H1 (cell line): ENCODE measurements at regions not wholly inside any gene's neighbourhood (a gene's known extent, or its start where the extent isn't known, plus 50 kb on each side); places are given as distances from the start of the nearest gene placed in this dataset.

Source experiments
- CTCF ChIA-PET: fragments of 300-600 bp; sonication (Branson Sonifier 250); formaldehyde crosslinking; loops from one replicate; lab custom pipeline; 2021; ENCODE audit not compliant: partially characterized antibody; lab: Charles Lee
- POLR2A ChIA-PET: fragments of 300-600 bp; sonication (Branson Sonifier 250); formaldehyde crosslinking; loops from one replicate; lab custom pipeline; 2021; ENCODE audit warnings: inconsistent platforms; ENCODE audit not compliant: partially characterized antibody; lab: Charles Lee
- DNase-seq, 2 experiments: peaks; one replicate each; pipeline versions ENCODE4 v3.0.0 to v3.0.0-alpha.2; 2010 to 2022; ENCODE audit warnings: low spot score in 2 of 2, low read depth in 1 of 2, mixed read lengths in 1 of 2
- FAIRE-seq: peaks from 2 replicates; lab custom pipeline; 2011; peaks lifted over from hg19 to GRCh38; lab: Jason Lieb, UNC
- H2AFZ ChIP-seq: 2 replicates; pipeline ENCODE4 v1.8.1; 2012; ENCODE audit warnings: low read length, inconsistent platforms
- H2AK5ac ChIP-seq: 2 replicates; pipeline ENCODE4 v1.6.1; 2013; ENCODE audit warnings: low read depth, low read length
- H2BK120ac ChIP-seq: replicated peaks from 2 replicates; pipeline ENCODE3; 2013; ENCODE audit warnings: low read depth, low read length, inconsistent platforms
- H2BK12ac ChIP-seq: 2 replicates; pipeline ENCODE4 v1.6.1; 2013; ENCODE audit warnings: low read depth, low read length
- H2BK15ac ChIP-seq: 2 replicates; pipeline ENCODE4 v1.6.1; 2013; ENCODE audit warnings: low read length
- H2BK20ac ChIP-seq: 2 replicates; pipeline ENCODE4 v1.6.1; 2013; ENCODE audit warnings: low read length
- H2BK5ac ChIP-seq: 2 replicates; pipeline ENCODE4 v1.6.1; 2013; ENCODE audit warnings: low read depth, low read length
- H3K14ac ChIP-seq: 2 replicates; pipeline ENCODE4 v1.6.1; 2013; ENCODE audit warnings: inconsistent platforms; ENCODE audit not compliant: insufficient read length
- H3K18ac ChIP-seq: 2 replicates; pipeline ENCODE4 v1.6.1; 2013; ENCODE audit warnings: low read length; ENCODE audit errors: extremely low read depth
- H3K23ac ChIP-seq: 2 replicates; pipeline ENCODE4 v1.6.1; 2013; ENCODE audit warnings: inconsistent platforms; ENCODE audit not compliant: insufficient read length
- H3K23me2 ChIP-seq: 2 replicates; pipeline ENCODE4 v1.6.1; 2013; ENCODE audit warnings: low read depth, low read length
- H3K27ac ChIP-seq: 2 replicates; pipeline ENCODE4 v1.6.1; 2011; ENCODE audit warnings: low read depth, low read length, inconsistent platforms
- H3K27me3 ChIP-seq, 4 experiments: replicated peaks in 1 of 4; 1 replicate in 1 of 4; 2 replicates in 3 of 4; pipeline versions ENCODE4 v1.6.1 to v1.8.1; 2011 to 2013; ENCODE audit warnings: low read length in 3 of 4, mild to moderate bottlenecking in 3 of 4, inconsistent platforms in 2 of 4, mixed read lengths in 2 of 4, moderate library complexity in 1 of 4; ENCODE audit not compliant: control insufficient read depth in 3 of 4, insufficient read depth in 3 of 4; ENCODE audit errors: extremely low read depth in 1 of 4
- H3K36me3 ChIP-seq, 4 experiments: 2 replicates each; pipeline versions ENCODE4 v1.6.1 to v1.8.1; 2011 to 2013; ENCODE audit warnings: mild to moderate bottlenecking in 4 of 4, low read length in 3 of 4, moderate library complexity in 2 of 4, control low read depth in 1 of 4, inconsistent platforms in 1 of 4; ENCODE audit not compliant: insufficient read depth in 4 of 4, control insufficient read depth in 2 of 4
- H3K4ac ChIP-seq: replicated peaks from 2 replicates; pipeline ENCODE3; 2013; ENCODE audit warnings: low read length, low read depth, mixed read lengths, inconsistent platforms; ENCODE audit not compliant: insufficient read length
- H3K4me1 ChIP-seq, 4 experiments: replicated peaks in 1 of 4; 1 replicate in 1 of 4; 2 replicates in 3 of 4; pipeline versions ENCODE4 v1.6.1 to v1.8.1; 2011 to 2013; ENCODE audit warnings: low read length in 3 of 4, inconsistent platforms in 2 of 4, mixed read lengths in 1 of 4; ENCODE audit not compliant: insufficient read depth in 4 of 4, control insufficient read depth in 3 of 4
- H3K4me2 ChIP-seq, 2 experiments: 2 replicates each; pipeline versions ENCODE4 v1.6.1 to v1.8.1; 2011 to 2013; ENCODE audit warnings: low read depth in 2 of 2, low read length in 2 of 2, control low read depth in 1 of 2, inconsistent platforms in 1 of 2, mild to moderate bottlenecking in 1 of 2; ENCODE audit not compliant: insufficient read depth in 1 of 2
- H3K4me3 ChIP-seq, 4 experiments: fragments of 200-600, 300-600 bp in 1 of 4; sonication (generic), shearing (Covaris generic), sonication (Bioruptor Twin) in 1 of 4; 2 replicates each; pipeline versions ENCODE4 v1.5.1 to v1.8.1; 2011 to 2016; ENCODE audit warnings: low read length in 4 of 4, low read depth in 3 of 4, control low read depth in 2 of 4, inconsistent platforms in 2 of 4, mild to moderate bottlenecking in 2 of 4, mixed read lengths in 1 of 4, moderate library complexity in 1 of 4; ENCODE audit not compliant: insufficient read depth in 2 of 4; ENCODE audit errors: extremely low read depth in 1 of 4
- H3K56ac ChIP-seq: replicated peaks from 2 replicates; pipeline ENCODE3; 2013; ENCODE audit warnings: low read depth, mild to moderate bottlenecking, mixed read lengths, low read length, inconsistent platforms; ENCODE audit not compliant: insufficient read length
- H3K79me1 ChIP-seq: 2 replicates; pipeline ENCODE4 v1.6.1; 2013; ENCODE audit warnings: low read depth, low read length, control low read depth
- H3K79me2 ChIP-seq, 2 experiments: 2 replicates each; pipeline versions ENCODE4 v1.6.1 to v1.8.1; 2012 to 2013; ENCODE audit warnings: low read length in 2 of 2, mild to moderate bottlenecking in 2 of 2, inconsistent platforms in 1 of 2; ENCODE audit not compliant: insufficient read depth in 2 of 2, control insufficient read depth in 1 of 2
- H3K9ac ChIP-seq, 4 experiments: replicated peaks in 1 of 4; 1 replicate in 1 of 4; 2 replicates in 3 of 4; pipeline versions ENCODE4 v1.6.1 to v1.8.1; 2011 to 2013; ENCODE audit warnings: low read depth in 3 of 4, low read length in 3 of 4, control low read depth in 2 of 4, mild to moderate bottlenecking in 2 of 4, moderate library complexity in 2 of 4, inconsistent platforms in 1 of 4; ENCODE audit errors: extremely low read depth in 1 of 4
- H3K9me3 ChIP-seq, 2 experiments: 2 replicates each; pipeline versions ENCODE4 v1.6.1 to v1.8.1; 2012 to 2013; ENCODE audit warnings: mild to moderate bottlenecking in 2 of 2, moderate library complexity in 2 of 2, control low read depth in 1 of 2, inconsistent platforms in 1 of 2, low read depth in 1 of 2, low read length in 1 of 2, mixed read lengths in 1 of 2; ENCODE audit not compliant: insufficient read depth in 2 of 2
- H4K20me1 ChIP-seq, 2 experiments: replicated peaks in 1 of 2; 2 replicates each; pipeline versions ENCODE3 to v1.8.1; 2011 to 2013; ENCODE audit warnings: inconsistent platforms in 2 of 2, low read length in 2 of 2, mild to moderate bottlenecking in 1 of 2; ENCODE audit not compliant: insufficient read depth in 2 of 2, control insufficient read depth in 1 of 2
- H4K5ac ChIP-seq: 2 replicates; pipeline ENCODE4 v1.6.1; 2013; ENCODE audit warnings: low read length, low read depth, mixed read lengths, inconsistent platforms; ENCODE audit not compliant: insufficient read length
- H4K8ac ChIP-seq: 2 replicates; pipeline ENCODE4 v1.8.0; 2013; ENCODE audit warnings: mild to moderate bottlenecking, moderate library complexity, low read length, inconsistent platforms; ENCODE audit not compliant: insufficient read depth; ENCODE audit errors: extremely low read depth
- H4K91ac ChIP-seq: replicated peaks from 2 replicates; pipeline ENCODE3; 2013; ENCODE audit warnings: low read length, mixed read lengths, inconsistent platforms; ENCODE audit not compliant: insufficient read length
- CREB1 ChIP-seq: IDR thresholded peaks from 2 replicates; pipeline ENCODE4 v1.6.1; 2012; ENCODE audit warnings: inconsistent platforms
- EZH2 ChIP-seq: fragments of 200-600 bp; sonication (generic); IDR thresholded peaks from 2 replicates; pipeline ENCODE4 v1.7.1; 2012; ENCODE audit warnings: low read depth, mild to moderate bottlenecking, moderate library complexity, low read length, inconsistent platforms; ENCODE audit not compliant: severe bottlenecking
- GABPA ChIP-seq: IDR thresholded peaks from 2 replicates; pipeline ENCODE4 v1.6.1; 2011; ENCODE audit warnings: mild to moderate bottlenecking, low read length, moderate library complexity, borderline replicate concordance; ENCODE audit not compliant: insufficient read depth
- GTF2F1 ChIP-seq: IDR thresholded peaks from 2 replicates; pipeline ENCODE4 v1.6.1; 2012; ENCODE audit warnings: low read depth, low read length, improper control_type of control experiment, borderline replicate concordance
- KDM1A ChIP-seq: fragments of 200-600, 300-600 bp; sonication (generic); IDR thresholded peaks from 2 replicates; pipeline ENCODE4 v1.7.1; 2016; ENCODE audit warnings: mild to moderate bottlenecking, low read length, borderline replicate concordance
- NANOG ChIP-seq: IDR thresholded peaks from 2 replicates; pipeline ENCODE4 v1.6.1; 2011; ENCODE audit warnings: low read length, low read depth, mild to moderate bottlenecking, inconsistent platforms; ENCODE audit not compliant: insufficient read depth, poor library complexity, severe bottlenecking
- RAD21 ChIP-seq, 2 experiments: IDR thresholded peaks in 1 of 2; conservative IDR thresholded peaks in 1 of 2; 2 replicates each; pipeline ENCODE4 v1.6.1; 2011; ENCODE audit warnings: low read depth in 2 of 2, low read length in 2 of 2, improper control_type of control experiment in 1 of 2, inconsistent platforms in 1 of 2, mild to moderate bottlenecking in 1 of 2, moderate library complexity in 1 of 2
- RFX5 ChIP-seq: IDR thresholded peaks from 2 replicates; pipeline ENCODE4 v1.6.1; 2011; ENCODE audit warnings: low read depth, low read length, improper control_type of control experiment, borderline replicate concordance
- SIX5 ChIP-seq: IDR thresholded peaks from 2 replicates; pipeline ENCODE4 v1.6.1; 2011; ENCODE audit warnings: mild to moderate bottlenecking, low read depth, low read length
- SP4 ChIP-seq: IDR thresholded peaks from 2 replicates; pipeline ENCODE4 v1.6.1; 2012; ENCODE audit warnings: low read length, inconsistent platforms
- SRF ChIP-seq: IDR thresholded peaks from 2 replicates; pipeline ENCODE4 v1.6.1; 2011; ENCODE audit warnings: mild to moderate bottlenecking, low read depth, low read length, moderate library complexity
- SUZ12 ChIP-seq: fragments of 200-600 bp; sonication (generic); IDR thresholded peaks from 2 replicates; pipeline ENCODE4 v1.6.1; 2012; ENCODE audit warnings: mild to moderate bottlenecking, inconsistent platforms, low read length, moderate library complexity, mixed read lengths
- ZNF274 ChIP-seq: IDR thresholded peaks from 2 replicates; pipeline ENCODE4 v1.7.0; 2012; ENCODE audit warnings: low read length, borderline replicate concordance; ENCODE audit errors: extremely low read depth
- WGBS, 2 experiments: shearing (Covaris generic) in 1 of 2; methylation state at CpG; one replicate each; pipeline versions ENCODE4 v1.1.6 to v1.1.7; 2013 to 2015; ENCODE audit warnings: low lambda C conversion rate in 2 of 2, mixed read lengths in 2 of 2, inconsistent platforms in 1 of 2, low coverage in 1 of 2, missing lambda C conversion rate in 1 of 2; ENCODE audit not compliant: insufficient replicate concordance in 2 of 2, insufficient coverage in 1 of 2, insufficient read length in 1 of 2; ENCODE audit errors: extremely low coverage in 1 of 2, missing lambda C conversion rate in 1 of 2; 5-methylcytosine and 5-hydroxymethylcytosine counted together
- TF ChIP-seq, protein P1 (sequence below): IDR thresholded peaks from 2 replicates; pipeline ENCODE4 v1.6.1; 2011; ENCODE audit warnings: low read length, improper control_type of control experiment

DNA sequence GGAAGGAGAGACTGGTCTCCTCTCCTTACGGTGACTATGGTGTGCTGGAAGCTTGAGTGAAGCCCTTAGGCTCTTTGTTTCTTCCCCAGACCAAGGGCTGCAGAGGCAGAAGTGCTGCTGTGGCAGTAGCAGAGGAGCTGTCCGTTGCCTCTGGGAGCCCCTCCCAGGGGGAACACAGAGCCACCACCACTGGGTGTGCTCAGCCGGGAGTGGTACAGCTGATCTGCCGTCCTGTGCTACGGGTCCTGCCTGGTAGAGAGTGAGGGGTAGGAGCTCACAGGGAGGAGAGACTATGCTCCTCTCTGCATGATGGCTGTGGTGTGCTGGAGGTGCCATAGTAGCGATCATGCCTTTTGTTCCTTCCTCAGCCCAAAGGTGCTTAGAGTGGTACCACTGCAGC, 318.7 kb downstream of the DOK5 start:
- H3K23me2 ChIP-seq, result no peaks in the 10 kb centered on the region
- WGBS, 2 experiments, result 92% methylated on average over 6 of the region's 6 CpGs; no CpG with 5 or more reads in 1 of the 2 experiments
- no peak overlapping the region for H2AK5ac ChIP-seq
- POLR2A ChIA-PET, result no interaction called here
- no peak overlapping the region for H3K9ac ChIP-seq
- H3K23ac ChIP-seq, result no peak overlapping the region
- TF ChIP-seq EZH2 (no peak), SP4 (no peak), RAD21 (IDR thresholded peaks at IDR 0.05 in 1 of 2, conservative IDR thresholded peaks at IDR 0.05 in 1 of 2; ENCODE audit: low read depth in 2 of 2, low read length in 2 of 2) (no peak), ZNF274 (no peak), GABPA (no peak), RFX5 (no peak), NANOG (no peak), KDM1A (no peak), SUZ12 (no peak), SIX5 (no peak), SRF (no peak), CREB1 (no peak), GTF2F1 (no peak)
- TF ChIP-seq, protein P1, sequence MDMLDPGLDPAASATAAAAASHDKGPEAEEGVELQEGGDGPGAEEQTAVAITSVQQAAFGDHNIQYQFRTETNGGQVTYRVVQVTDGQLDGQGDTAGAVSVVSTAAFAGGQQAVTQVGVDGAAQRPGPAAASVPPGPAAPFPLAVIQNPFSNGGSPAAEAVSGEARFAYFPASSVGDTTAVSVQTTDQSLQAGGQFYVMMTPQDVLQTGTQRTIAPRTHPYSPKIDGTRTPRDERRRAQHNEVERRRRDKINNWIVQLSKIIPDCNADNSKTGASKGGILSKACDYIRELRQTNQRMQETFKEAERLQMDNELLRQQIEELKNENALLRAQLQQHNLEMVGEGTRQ, result no peak
- TF ChIP-seq, all 59 proteins: peak for 0
- Histone ChIP-seq H4K5ac (no peak overlapping the region), H3K14ac (no peak overlapping the region), H2AFZ (no peak overlapping the region), H3K79me1 (no peaks in the 10 kb centered on the region; the same call in 1 of the 2 replicates), H3K27ac (no peak overlapping the region), H3K79me2 (no peaks in the 10 kb centered on the region), H3K4ac (no peak overlapping the region), H4K20me1 (no peaks in the 10 kb centered on the region), H3K4me3 (no peak overlapping the region), H2BK15ac (no peak overlapping the region), H3K56ac (no peak overlapping the region), H2BK120ac (no peak overlapping the region), H4K91ac (no peak overlapping the region), H3K9me3 (no peaks in the 10 kb centered on the region), H3K4me1 (peaks cover 0 to 3% (median 0%) of the 10 kb centered on the region in 4 experiments; a peak in 1 of 7 replicates), H2BK12ac (no peak overlapping the region; the same call in 1 of the 2 replicates), H3K4me2 (no peak overlapping the region), H3K18ac (no peak overlapping the region), H2BK5ac (no peak overlapping the region; the same call in 1 of the 2 replicates), H3K36me3 (no peaks in the 10 kb centered on the region), H2BK20ac (no peak overlapping the region), H4K8ac (no peak overlapping the region), H3K27me3 (no peaks in the 10 kb centered on the region)
- no peak for FAIRE-seq
- no peak for DNase-seq
- CTCF ChIA-PET, result no interaction called here
